RWPE2 (cell line): ENCODE measurements at regions not wholly inside any gene's neighbourhood (a gene's known extent, or its start where the extent isn't known, plus 50 kb on each side); places are given as distances from the start of the nearest gene placed in this dataset.

Source experiments
- ATAC-seq: fragments of 200-7000 bp; cut with Tn5 transposase; 3 replicates; pipeline ENCODE4 v1.9.1; 2021; ENCODE audit warnings: low read depth
- DNase-seq: peaks from one replicate; pipeline ENCODE4 v3.0.0-alpha.2; 2020; ENCODE audit warnings: low spot score
- H3K27ac ChIP-seq: fragments of 450-650 bp; 2 replicates; pipeline ENCODE4 v1.5.1; 2017; ENCODE audit warnings: mild to moderate bottlenecking; ENCODE audit not compliant: poor library complexity, severe bottlenecking
- H3K27me3 ChIP-seq: fragments of 250-450 bp; sonication (Bioruptor Pico); 2 replicates; pipeline ENCODE4 v1.5.1; 2021; ENCODE audit warnings: mild to moderate bottlenecking, moderate library complexity; ENCODE audit not compliant: insufficient read depth, poor library complexity, severe bottlenecking
- H3K36me3 ChIP-seq: fragments of 250-450 bp; sonication (Bioruptor Pico); 2 replicates; pipeline ENCODE4 v1.5.1; 2020; ENCODE audit warnings: low read depth, mild to moderate bottlenecking, moderate library complexity
- H3K4me1 ChIP-seq: fragments of 250-450 bp; sonication (Bioruptor Pico); 2 replicates; pipeline ENCODE4 v1.5.1; 2021; ENCODE audit warnings: mild to moderate bottlenecking, moderate library complexity; ENCODE audit not compliant: insufficient read depth, poor library complexity, severe bottlenecking
- H3K4me3 ChIP-seq: fragments of 250-450 bp; sonication (Bioruptor Pico); 2 replicates; pipeline ENCODE4 v1.5.1; 2021; ENCODE audit warnings: mild to moderate bottlenecking, moderate library complexity; ENCODE audit not compliant: severe bottlenecking
- H3K9me3 ChIP-seq: fragments of 250-450 bp; sonication (Bioruptor Pico); 2 replicates; pipeline ENCODE4 v1.5.1; 2021; ENCODE audit warnings: mild to moderate bottlenecking, moderate library complexity; ENCODE audit not compliant: severe bottlenecking
- TF ChIP-seq, protein P1 (sequence below): fragments of 450-650 bp; IDR thresholded peaks from one replicate; pipeline ENCODE4 v1.5.1; 2017; ENCODE audit warnings: mild to moderate bottlenecking, moderate library complexity; ENCODE audit not compliant: poor library complexity, severe bottlenecking

DNA sequence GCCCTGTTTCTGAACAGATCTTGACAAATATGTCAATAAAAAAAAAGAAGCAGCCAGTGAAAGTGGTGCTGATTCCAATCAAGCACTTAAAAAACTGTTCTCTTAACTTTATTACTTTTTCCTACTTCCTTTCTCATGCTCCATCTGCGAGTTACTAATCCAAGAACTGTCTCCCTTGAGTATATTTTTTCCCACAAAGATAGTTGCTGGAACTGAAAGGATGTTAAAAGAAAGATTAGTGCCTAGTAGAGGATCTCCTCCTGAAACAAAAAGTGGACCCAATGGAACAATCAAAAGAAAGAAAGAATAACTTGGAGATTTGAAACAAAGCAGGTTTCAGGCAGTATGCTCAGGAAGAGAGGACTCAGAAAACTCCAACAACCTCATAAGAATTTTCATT, 1034.8 kb downstream of the PCDH17 start:
- TF ChIP-seq, protein P1, sequence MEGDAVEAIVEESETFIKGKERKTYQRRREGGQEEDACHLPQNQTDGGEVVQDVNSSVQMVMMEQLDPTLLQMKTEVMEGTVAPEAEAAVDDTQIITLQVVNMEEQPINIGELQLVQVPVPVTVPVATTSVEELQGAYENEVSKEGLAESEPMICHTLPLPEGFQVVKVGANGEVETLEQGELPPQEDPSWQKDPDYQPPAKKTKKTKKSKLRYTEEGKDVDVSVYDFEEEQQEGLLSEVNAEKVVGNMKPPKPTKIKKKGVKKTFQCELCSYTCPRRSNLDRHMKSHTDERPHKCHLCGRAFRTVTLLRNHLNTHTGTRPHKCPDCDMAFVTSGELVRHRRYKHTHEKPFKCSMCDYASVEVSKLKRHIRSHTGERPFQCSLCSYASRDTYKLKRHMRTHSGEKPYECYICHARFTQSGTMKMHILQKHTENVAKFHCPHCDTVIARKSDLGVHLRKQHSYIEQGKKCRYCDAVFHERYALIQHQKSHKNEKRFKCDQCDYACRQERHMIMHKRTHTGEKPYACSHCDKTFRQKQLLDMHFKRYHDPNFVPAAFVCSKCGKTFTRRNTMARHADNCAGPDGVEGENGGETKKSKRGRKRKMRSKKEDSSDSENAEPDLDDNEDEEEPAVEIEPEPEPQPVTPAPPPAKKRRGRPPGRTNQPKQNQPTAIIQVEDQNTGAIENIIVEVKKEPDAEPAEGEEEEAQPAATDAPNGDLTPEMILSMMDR, result no peak
- no peaks in the 10 kb centered on the region for H3K27me3 ChIP-seq

DNA sequence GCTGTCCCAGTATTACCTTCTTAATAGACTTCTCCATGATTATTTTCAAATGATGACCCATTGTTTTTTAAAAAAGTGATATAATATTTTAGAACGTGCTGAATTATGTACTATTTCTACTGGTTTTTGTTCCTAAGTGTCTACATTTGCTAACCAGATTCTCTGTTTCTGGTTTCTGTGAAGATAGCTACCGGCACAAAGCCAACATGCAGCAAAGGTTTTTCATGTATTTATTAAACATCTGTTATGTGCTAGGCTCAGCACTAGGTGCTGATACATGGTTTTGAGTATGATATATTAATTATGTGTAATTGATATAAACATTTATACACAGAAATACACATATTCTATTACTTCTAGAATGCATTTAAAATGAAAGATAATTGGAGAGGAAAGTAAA, 1035.6 kb downstream of the PCDH17 start:
- Histone ChIP-seq H3K9me3 (no peaks in the 10 kb centered on the region), H3K4me3 (no peak overlapping the region), H3K27me3 (no peaks in the 10 kb centered on the region), H3K36me3 (no peaks in the 10 kb centered on the region), H3K4me1 (no peaks in the 10 kb centered on the region), H3K27ac (no peak overlapping the region)
- TF ChIP-seq, protein P1, result no peak
- no peak for DNase-seq
- ATAC-seq, result no peak

More for the DNA sequence above, 1034.8 kb downstream of the PCDH17 start:
- H3K27ac ChIP-seq, result no peak overlapping the region
- H3K4me1 ChIP-seq, result no peaks in the 10 kb centered on the region
- DNase-seq (no peak), ATAC-seq (no peak)
- H3K4me3 ChIP-seq, result no peak overlapping the region
- H3K9me3 ChIP-seq, result no peaks in the 10 kb centered on the region
- no peaks in the 10 kb centered on the region for H3K36me3 ChIP-seq

DNA sequence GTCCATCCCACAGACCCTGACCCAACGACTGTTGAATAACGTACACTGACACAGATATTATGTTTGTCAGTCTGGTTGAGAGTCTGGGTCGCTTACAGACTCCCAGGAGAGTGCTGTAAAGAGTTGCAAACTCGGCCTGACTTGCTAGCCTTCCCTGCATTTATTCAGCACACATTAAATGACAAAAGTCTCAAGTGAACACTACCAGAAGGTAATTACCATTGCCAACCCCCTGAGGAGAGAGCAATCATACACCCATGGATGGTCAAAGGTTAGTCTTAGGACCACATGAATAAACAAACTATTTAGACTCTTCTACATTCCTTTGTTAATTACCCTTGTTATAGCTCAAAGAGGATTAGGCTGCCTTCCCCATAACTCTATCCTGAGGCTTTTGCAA, 1048.6 kb downstream of the PCDH17 start:
- ATAC-seq (no peak), DNase-seq (no peak)
- Histone ChIP-seq H3K4me1 (no peaks in the 10 kb centered on the region), H3K27ac (no peak overlapping the region), H3K36me3 (no peaks in the 10 kb centered on the region), H3K9me3 (no peaks in the 10 kb centered on the region), H3K4me3 (no peak overlapping the region), H3K27me3 (no peaks in the 10 kb centered on the region)
- TF ChIP-seq, protein P1, result no peak

DNA sequence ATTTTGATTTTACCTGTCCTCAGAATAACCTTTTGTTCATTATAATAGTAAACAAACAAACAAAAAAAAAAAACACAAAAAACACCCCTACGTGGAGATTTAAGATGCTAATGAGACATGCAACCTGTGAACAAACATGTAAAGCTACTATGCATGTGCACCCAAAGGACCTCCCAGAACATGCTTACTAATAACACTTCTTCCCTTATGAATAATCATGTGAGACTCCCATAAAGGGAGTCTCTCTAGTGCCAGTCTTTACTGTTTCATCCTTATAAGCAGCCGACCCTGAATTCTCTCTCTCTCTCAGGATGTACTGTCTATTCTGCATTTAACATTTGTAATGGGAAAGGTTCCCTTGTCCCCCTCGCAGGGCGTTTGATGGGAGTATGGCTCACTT, 1051.1 kb downstream of the PCDH17 start:
- no peak overlapping the region for H3K4me3 ChIP-seq
- TF ChIP-seq, protein P1, result no peak
- ATAC-seq (no peak), DNase-seq (no peak)
- no peaks in the 10 kb centered on the region for H3K27me3 ChIP-seq
- H3K36me3 ChIP-seq, result no peaks in the 10 kb centered on the region
- H3K27ac ChIP-seq, result no peak overlapping the region
- H3K4me1 ChIP-seq, result no peaks in the 10 kb centered on the region
- H3K9me3 ChIP-seq, result no peaks in the 10 kb centered on the region

DNA sequence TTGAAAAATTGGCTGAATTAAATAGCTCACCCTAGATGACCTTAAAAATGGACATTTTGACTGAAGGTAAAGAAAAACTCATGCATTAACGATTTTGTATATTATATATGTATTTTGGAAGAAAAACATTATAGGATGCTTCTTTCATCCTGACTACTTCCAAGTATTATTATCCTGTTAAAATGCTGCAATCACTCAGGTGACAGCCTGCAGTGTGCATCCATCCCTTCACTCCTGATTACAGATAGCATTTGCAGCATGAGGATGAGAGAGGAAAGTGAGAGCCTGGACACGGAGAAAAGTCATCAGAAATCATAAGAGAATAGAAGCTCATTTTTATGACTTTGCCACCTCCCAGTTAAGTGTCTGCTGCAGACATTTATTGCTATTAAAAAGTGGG, 1055.6 kb downstream of the PCDH17 start:
- no peaks in the 10 kb centered on the region for H3K9me3 ChIP-seq
- no peaks in the 10 kb centered on the region for H3K27me3 ChIP-seq
- no peaks in the 10 kb centered on the region for H3K36me3 ChIP-seq
- no peak overlapping the region for H3K4me3 ChIP-seq
- TF ChIP-seq, protein P1, result no peak
- ATAC-seq (no peak), DNase-seq (no peak)
- H3K27ac ChIP-seq, result no peak overlapping the region
- no peaks in the 10 kb centered on the region for H3K4me1 ChIP-seq
